AG10803 (cell line): ENCODE measurements at regions not wholly inside any gene's neighbourhood (a gene's known extent, or its start where the extent isn't known, plus 50 kb on each side); places are given as distances from the start of the nearest gene placed in this dataset.
"Not testable (repeated sequence)": the region's sequence is repeated elsewhere in the genome, so short reads cannot be mapped to it uniquely, and the experiment has no call there.

Source experiments
- DNase-seq: peaks from one replicate; pipeline ENCODE4 v3.0.0; 2010; ENCODE audit warnings: low read depth
- H3K4me3 ChIP-seq: 2 replicates; pipeline ENCODE4 v1.5.1; 2011; ENCODE audit warnings: mild to moderate bottlenecking, low read length, control low read depth
- CTCF ChIP-seq: conservative IDR thresholded peaks from 2 replicates; pipeline ENCODE4 v1.5.1; 2011; ENCODE audit warnings: mild to moderate bottlenecking, low read length, control low read depth, inconsistent platforms

- TF ChIP-seq CTCF: no peak
- H3K4me3 ChIP-seq: no peak overlapping the region
- DNase-seq: no peak
Observed at GRCh38 chr11:46210856-46211255, 66.6 kb upstream of the CREB3L1 start.

- no peak for TF ChIP-seq CTCF
- DNase-seq: peak; percentile 75
- H3K4me3 ChIP-seq: no peak overlapping the region; the same call in 1 of the 2 replicates
Observed at GRCh38 chr11:46210133-46210636, 67.3 kb upstream of the CREB3L1 start.

- not testable (repeated sequence) for DNase-seq, H3K4me3 ChIP-seq
Observed at GRCh38 chr11:46209624-46210023, 67.8 kb upstream of the CREB3L1 start.

GRCh38 chr11:46208803-46209202 is 68.7 kb upstream of the CREB3L1 start:
- no peak overlapping the region for H3K4me3 ChIP-seq
- no peak for TF ChIP-seq CTCF
- no peak for DNase-seq

- TF ChIP-seq CTCF: no peak
- DNase-seq: no peak
- no peak overlapping the region for H3K4me3 ChIP-seq
Observed at GRCh38 chr11:46207270-46207669, 70.2 kb upstream of the CREB3L1 start.

GRCh38 chr11:46204415-46204814 is 73.0 kb upstream of the CREB3L1 start:
- not testable (repeated sequence) for DNase-seq, H3K4me3 ChIP-seq

- no peak for TF ChIP-seq CTCF
- no peak overlapping the region for H3K4me3 ChIP-seq
- no peak for DNase-seq
Observed at GRCh38 chr11:46203746-46204145, 73.7 kb upstream of the CREB3L1 start.

GRCh38 chr11:46202696-46203391 is 74.6 kb upstream of the CREB3L1 start:
- no peak overlapping the region for H3K4me3 ChIP-seq
- TF ChIP-seq CTCF: no peak

More at GRCh38 chr11:46202696-46203391, 74.6 kb upstream of the CREB3L1 start:
- DNase-seq: no peak
